ENCODE measurements at regions not wholly inside any gene's neighbourhood (a gene's known extent, or its start where the extent isn't known, plus 50 kb on each side); places are given as distances from the start of the nearest gene placed in this dataset.

GRCh38 chr14:27008187-27008586, 410.4 kb upstream of the NOVA1 start:
- DNase-seq, result no peak

GRCh38 chr14:27012641-27013040, 414.8 kb upstream of the NOVA1 start:
- DNase-seq, result no peak

GRCh38 chr14:27013678-27014077, 415.8 kb upstream of the NOVA1 start:
- DNase-seq, result no peak

- DNase-seq, result no peak
Measured at GRCh38 chr14:27015065-27015464, 417.2 kb upstream of the NOVA1 start.

- no peak for DNase-seq
Measured at GRCh38 chr14:27025648-27026047, 427.8 kb upstream of the NOVA1 start.

DNA sequence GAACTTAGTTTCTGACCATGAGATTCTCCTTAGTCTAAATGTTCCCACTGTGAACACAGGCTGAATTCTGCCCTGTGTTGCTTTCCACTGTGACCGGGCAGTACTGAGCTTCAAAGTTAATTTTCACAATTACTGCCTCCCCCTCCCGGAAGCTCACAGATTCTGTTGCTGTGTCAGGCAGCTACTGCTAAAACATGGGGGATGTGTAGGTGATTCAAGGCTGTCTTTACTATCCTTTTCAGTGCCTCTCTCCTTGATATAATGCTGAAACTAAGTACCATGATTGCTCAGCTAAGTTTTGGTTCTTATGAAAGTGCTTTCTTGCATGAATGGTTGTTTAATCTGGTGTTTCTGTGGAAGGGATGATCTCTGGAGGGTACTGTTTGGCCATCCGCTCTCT, 428.3 kb upstream of the NOVA1 start:
- no peak for DNase-seq

GRCh38 chr14:27040552-27040951, 442.7 kb upstream of the NOVA1 start:
- no peak for DNase-seq

DNA sequence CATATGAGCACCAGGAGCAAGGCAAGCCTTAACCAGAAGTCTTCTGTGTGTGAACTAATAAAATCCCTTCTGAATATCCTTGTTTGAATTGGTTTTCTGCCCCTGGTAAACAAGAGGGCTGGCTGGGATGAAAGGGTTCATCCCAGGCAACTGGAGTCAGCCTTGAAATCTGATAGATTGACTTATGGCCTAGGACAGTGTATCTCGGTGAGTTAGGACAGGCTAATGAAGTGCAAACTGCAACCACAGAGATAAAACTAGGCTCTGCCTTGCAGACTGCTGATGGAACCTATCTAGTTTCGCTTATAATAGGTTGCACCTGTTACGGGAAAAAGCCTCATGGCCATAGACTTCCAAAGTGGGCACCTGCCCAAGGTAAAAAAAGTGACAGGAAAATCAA, 451.9 kb upstream of the NOVA1 start:
- DNase-seq, result no peak

- no peak for DNase-seq
Measured at GRCh38 chr14:27050208-27050607, 452.4 kb upstream of the NOVA1 start.

- no peak for DNase-seq
Measured at GRCh38 chr14:27056586-27056985, 458.8 kb upstream of the NOVA1 start.

DNA sequence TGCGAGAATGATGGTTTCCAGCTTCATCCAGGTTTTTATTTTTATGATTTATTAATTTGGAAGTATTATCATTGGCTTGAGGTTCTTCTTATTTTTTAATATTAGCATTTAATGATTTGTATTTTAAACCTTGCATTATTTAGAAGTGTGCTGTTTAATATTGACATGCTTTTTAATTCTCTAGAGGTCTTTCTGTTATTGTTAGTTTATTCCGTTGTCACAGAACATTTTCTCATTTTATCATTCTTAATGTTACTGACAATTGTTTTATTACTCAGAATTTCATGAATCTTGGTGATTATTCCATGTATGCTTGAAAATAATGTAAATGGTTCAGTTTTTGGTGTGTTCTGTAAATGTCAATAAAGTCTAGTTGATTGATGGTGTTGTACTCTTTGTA, 463.5 kb upstream of the NOVA1 start:
- no peak for DNase-seq

- no peak for DNase-seq
Measured at GRCh38 chr14:27063959-27064358, 466.1 kb upstream of the NOVA1 start.

DNA sequence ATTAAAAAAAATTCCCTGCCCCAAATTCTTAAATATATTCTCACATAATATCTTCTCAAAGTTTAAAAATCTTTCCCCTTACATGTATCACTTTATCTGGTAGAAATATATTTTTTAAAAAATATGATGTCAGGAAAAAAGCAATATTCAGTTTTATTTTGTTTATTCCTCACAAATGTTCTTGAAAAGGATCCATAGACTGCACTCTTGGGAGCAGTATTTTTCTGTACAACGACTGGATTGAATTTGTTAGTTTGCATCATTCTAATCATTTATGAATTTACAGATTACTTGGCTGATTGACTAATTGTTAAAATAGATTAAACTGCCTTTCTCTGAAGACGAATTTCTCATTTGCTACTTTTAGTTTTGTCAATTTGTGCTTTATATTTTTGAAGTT, 468.1 kb upstream of the NOVA1 start:
- DNase-seq, result no peak

GRCh38 chr14:27067961-27068360, 470.1 kb upstream of the NOVA1 start:
- DNase-seq, result no peak

DNA sequence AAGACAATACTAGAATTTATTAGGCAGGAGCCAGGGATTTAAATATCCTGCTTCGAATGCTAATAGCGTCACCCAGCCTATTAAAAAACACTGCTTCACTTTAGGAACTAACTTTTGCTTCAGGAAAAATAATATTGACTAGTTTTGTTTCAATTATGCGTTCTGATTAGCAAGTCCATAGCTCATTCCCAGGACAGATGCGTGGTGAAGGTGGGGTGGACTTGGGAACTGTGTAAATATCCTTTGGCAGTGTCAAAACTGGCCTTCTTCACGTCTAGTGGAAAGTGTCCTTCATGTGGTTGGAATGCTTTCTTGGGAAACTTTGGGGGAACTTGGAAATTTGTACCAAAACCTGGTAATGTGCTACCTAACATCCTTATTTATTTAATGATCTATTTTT, 474.8 kb upstream of the NOVA1 start:
- DNase-seq, result no peak

- DNase-seq, result no peak
Measured at GRCh38 chr14:27075503-27075902, 477.7 kb upstream of the NOVA1 start.

DNA sequence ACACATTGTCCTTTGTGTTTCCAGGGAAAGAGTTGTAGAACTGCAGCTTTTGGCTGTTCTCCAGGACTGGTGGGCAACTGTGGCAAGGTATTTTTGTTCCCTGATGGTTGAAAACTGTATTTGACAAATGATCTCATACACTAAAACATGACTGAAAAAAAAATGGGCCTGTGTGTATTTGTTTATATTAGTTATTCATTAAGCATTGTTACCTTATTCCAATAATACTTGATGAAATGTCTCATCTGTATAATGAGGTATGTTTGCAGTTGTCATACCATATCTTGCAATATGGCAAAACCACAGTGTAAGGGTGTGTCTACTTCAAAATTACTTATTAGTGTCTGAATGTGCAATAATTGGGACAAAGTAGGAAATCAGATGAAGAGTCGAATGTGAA, 479.4 kb upstream of the NOVA1 start:
- DNase-seq, result no peak

DNA sequence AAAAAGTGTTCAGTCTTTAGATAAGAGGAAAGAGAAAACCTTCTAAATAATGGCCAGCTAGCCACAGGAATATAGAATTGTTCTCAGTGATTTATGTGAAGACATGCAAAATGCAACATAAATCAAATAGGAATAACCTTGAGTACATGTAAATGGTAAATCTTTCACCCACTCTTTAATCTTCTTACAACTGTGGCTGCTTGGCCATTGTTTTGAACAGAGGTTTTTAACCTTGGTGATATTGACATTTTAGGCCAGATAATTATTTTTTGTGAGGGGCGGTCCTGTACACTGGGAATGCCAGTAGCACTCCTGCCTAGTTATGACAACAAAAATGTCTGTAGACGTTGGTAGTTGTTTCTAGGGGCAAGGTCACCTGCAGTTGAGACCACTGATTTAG, 479.9 kb upstream of the NOVA1 start:
- no peak for DNase-seq

DNA sequence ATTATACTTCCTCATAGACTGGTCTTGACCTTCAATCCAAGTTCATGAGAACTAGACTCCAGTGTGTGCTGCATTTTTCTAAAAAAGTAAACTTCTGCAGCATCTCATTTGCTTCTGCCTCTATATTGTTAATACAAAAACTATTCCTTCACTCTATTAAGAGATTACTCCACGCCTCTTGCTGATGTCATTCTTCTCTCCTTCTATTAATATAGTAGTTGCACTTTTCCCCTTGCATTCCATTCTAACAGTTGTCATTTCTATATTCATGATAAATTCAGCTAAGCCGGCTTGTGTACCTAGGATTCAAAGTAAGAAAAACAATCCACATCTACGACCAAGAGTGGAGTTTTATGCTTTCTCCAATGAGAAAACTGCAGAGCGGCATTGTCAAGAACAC, 480.4 kb upstream of the NOVA1 start:
- DNase-seq, result no peak

DNA sequence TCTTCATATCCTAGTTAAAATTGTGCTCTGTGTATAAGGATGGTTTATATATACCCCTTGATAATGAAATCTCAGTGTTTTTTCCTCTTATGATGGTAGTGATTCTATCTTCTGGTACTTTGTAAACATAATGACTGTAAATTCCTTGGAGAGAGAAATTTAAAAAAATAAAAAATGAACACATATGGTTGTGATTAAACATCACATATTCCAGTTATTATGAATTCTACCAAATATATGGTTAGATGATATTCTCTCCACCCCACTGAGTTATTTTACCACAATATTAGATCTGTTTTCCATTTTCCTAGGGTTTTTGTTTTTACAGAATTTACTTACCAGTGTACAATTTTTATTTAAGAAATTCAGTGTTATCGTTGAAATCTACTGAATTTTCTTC, 481.9 kb upstream of the NOVA1 start:
- no peak for DNase-seq

DNA sequence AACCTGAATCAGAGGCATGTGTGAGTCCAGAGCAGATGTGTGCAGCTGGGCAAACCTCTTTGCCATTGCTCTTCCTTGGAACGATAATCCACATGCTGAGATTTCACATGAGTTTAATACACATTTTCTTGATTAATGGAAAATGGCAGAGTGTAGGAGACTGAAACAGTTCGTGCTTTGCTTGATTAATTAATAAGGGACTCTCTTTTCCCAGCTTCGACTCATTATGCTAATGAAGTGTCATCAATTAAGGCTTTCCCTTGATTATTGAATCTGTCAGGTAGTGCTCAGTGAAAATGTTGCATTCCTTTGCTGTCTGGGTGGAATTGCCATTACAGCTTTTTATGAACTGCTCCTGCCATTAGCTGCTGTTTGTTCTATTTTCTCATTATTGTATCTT, 487.7 kb upstream of the NOVA1 start:
- no peak for DNase-seq

- no peak for DNase-seq
Measured at GRCh38 chr14:27090716-27091115, 492.9 kb upstream of the NOVA1 start.

GRCh38 chr14:27091973-27092372, 494.1 kb upstream of the NOVA1 start:
- no peak for DNase-seq

GRCh38 chr14:27096091-27096490, 498.3 kb upstream of the NOVA1 start:
- no peak for DNase-seq

DNA sequence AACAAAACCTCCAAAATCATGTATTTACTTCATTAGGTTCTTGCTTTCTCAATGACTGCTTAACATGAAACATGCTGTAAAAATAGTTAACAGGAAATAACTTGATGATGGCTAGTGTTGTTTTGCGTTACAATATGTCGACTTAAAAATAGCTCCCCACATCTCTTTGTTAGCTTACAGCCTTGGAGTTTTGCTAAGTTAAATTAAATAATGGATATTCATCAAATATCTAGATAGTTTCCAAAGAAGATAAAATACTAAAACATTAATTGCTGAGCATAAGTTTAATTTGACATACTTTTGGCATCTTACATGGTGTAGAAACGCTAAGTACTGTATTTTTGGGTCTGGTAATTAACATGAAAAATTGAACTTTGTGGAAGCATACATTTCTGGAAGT, 500.6 kb upstream of the NOVA1 start:
- DNase-seq, result no peak

GRCh38 chr14:27114180-27114579, 516.3 kb upstream of the NOVA1 start:
- no peak for DNase-seq

All from stimulated activated CD4-positive, alpha-beta T cell treated with anti-CD3 and anti-CD28 coated beads, Interleukin-15, amount 100 ng/mL, for 24 hours (primary cell).